ENCODE measurements at regions not wholly inside any gene's neighbourhood (a gene's known extent, or its start where the extent isn't known, plus 50 kb on each side); places are given as distances from the start of the nearest gene placed in this dataset.

- TF ChIP-seq, protein P1, sequence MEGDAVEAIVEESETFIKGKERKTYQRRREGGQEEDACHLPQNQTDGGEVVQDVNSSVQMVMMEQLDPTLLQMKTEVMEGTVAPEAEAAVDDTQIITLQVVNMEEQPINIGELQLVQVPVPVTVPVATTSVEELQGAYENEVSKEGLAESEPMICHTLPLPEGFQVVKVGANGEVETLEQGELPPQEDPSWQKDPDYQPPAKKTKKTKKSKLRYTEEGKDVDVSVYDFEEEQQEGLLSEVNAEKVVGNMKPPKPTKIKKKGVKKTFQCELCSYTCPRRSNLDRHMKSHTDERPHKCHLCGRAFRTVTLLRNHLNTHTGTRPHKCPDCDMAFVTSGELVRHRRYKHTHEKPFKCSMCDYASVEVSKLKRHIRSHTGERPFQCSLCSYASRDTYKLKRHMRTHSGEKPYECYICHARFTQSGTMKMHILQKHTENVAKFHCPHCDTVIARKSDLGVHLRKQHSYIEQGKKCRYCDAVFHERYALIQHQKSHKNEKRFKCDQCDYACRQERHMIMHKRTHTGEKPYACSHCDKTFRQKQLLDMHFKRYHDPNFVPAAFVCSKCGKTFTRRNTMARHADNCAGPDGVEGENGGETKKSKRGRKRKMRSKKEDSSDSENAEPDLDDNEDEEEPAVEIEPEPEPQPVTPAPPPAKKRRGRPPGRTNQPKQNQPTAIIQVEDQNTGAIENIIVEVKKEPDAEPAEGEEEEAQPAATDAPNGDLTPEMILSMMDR (IDR thresholded peaks at IDR 0.05; ENCODE audit: poor library complexity, severe bottlenecking), result no peak
- no peak for TF ChIP-seq EP300 (conservative IDR thresholded peaks at IDR 0.05; ENCODE audit: poor library complexity, severe bottlenecking)
- TF ChIP-seq POLR2AphosphoS5 (IDR thresholded peaks at IDR 0.05), result no peak
- TF ChIP-seq TAF1 (IDR thresholded peaks at IDR 0.05; ENCODE audit: low read depth), result no peak
Measured at GRCh38 chr6:130734161-130734560, 93.0 kb upstream of the SMLR1 start.

Data from neural cell (in vitro differentiated cells).